ENCODE measurements at regions not wholly inside any gene's neighbourhood (a gene's known extent, or its start where the extent isn't known, plus 50 kb on each side); places are given as distances from the start of the nearest gene placed in this dataset.

GRCh38 chr1:212520299-212520698 lies 87.6 kb downstream of the NENF start:
- TF ChIP-seq CTCF (IDR thresholded peaks at IDR 0.05) (no peak), EP300 (IDR thresholded peaks at IDR 0.05) (no peak), POLR2A (IDR thresholded peaks at IDR 0.05) (no peak), POLR2AphosphoS5 (IDR thresholded peaks at IDR 0.05) (no peak)

Measured in gastroesophageal sphincter (tissue), 3 donors.